NCI-H510A treated with DMSO at 0.1 percent for 48 hours (cell line): ENCODE measurements at regions not wholly inside any gene's neighbourhood (a gene's known extent, or its start where the extent isn't known, plus 50 kb on each side); places are given as distances from the start of the nearest gene placed in this dataset.
A peak's percentile ranks its signal among the peaks of the same experiment; 100 is the strongest.

Experiments used
- DNase-seq: peaks from one replicate; lab custom pipeline; 2025; lab: John Stamatoyannopoulos, UW

DNA sequence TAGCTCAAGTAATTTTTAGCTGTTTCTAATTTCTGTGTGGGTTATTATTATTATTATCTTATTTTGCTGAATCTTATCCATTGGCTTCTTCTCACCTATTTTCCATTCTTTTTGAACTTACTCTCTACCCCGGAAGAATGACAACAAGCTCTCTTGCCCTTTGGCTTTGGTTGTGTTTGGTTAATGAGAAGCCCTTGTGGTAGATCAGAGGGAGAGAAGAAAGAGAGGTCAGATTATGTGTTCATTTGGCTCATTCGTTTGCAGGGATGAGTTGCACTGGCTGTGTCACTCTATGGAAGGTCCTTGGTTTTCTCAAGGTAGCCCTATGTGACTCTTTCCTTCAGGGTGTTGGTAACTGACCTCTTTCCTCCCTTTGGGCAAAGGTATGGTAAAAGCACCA lies 391.9 kb downstream of the LMO4 start:
- no peak for DNase-seq

DNA sequence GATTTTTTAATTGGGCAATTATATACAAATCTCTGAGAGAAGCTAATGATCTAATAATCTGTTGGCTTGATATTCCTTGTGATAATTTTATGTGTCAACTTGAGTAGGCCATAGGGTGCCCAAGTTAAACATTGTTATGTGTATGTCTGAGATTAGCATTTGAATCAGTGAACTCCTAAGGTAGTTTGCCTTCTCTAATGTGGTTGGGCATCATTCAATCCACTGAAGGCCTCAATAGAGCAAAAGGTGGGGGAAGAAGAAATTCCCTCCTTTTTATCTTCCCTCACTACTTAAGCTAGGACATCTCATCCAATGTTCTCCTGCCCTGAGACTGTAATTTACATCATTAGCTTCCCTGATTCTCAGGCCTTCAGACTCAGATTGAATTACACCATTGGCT lies 394.5 kb downstream of the LMO4 start:
- DNase-seq = no peak

DNA sequence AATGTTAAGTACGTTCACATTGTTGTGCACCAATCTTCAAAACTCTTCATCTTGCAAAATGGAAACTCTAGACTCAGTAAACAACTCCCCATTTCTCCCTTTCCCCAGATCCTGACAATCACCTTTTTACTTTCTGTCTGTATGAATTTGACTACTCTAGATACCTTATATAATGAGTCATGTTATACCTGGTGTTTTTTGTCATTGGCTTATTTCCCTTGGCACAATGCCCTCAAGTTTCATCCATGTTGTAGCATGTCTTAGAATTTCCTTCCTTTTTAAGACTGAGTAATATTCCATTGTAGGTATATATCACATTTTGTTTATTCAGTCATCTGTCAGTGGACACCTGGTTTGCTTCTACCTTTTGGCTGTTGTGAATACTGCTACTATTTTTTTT lies 399.5 kb downstream of the LMO4 start:
- no peak for DNase-seq

DNA sequence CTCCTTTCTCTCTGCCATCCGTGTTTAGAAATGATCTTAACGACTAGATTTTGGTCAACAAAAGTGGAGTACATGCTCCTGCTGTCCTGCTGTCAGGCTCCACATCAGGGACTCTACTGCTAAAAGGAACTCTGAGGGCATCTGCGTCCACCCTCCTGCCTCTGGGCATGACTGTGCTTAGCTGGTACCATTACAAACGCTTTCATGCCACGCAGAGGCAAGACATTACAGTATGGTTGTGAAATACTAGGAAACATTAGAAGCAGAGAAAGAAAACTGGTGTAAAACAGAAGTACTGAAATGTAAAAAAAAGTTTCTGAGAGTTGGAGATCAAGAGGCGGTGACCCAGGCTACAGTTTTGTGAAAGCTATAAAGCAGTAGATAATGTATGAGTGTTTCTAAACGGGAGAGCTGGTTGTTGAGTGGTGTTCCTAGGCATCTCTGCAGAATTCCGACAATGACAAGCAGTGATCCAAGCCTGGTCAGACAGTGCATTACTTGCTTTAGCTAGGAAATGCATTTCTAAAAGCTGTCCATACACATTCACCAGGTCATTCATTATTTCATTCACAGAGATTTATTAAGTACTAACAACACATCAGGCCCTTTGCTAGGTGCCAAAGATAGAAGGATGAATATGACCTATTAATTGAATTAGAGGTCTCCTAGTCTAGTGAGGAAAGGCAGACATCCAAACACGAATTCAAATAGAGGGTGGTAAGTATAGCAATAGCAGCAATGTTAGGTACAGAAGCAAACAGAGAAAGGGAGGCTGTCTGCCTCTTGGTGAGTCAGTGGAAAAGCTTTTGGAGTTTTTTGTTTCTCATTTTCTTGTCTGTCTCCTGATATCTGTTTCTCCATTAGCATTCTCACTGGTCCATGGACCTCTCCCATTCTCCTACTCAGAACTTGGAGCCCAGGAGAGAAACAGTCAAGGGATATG lies 401.9 kb downstream of the LMO4 start:
- no peak for DNase-seq

DNA sequence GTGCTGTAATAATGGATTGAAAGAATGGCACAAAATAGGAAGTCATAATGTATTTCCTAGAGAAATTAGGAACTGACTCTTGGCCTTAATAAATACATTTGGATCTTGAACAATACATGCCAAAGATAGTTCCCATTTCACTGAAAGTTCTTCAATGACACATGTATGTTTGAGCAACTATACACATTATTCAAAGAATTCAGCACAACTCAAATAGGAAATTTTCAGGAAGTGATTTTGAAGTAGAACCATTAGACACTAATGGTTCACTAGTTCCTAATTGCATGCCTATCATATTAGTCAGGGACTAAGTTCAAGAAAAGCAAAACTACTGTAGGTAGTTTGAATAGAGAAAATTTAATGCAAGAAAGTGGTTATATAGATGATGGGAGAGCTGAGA lies 404.7 kb downstream of the LMO4 start:
- no peak for DNase-seq

DNA sequence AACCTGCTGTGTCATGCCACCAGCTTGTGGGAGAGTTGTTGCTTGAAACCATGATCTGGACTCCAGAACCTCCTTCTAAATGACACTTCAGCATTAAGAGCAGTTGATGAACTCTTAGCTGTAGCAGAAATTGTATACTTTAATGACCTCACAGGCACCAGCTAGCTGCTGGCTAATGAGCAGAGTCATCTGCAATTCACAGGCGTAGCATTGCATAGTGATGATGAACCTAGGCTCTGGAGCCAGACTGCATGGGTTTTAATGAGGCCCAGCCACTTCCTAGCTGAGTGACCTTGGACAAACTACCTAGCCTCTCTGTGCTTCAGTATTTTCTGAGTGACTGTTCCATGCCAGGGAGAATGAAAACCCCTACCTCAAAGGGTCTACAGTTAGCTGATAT lies 407.1 kb downstream of the LMO4 start:
- DNase-seq = peak; percentile 85

DNA sequence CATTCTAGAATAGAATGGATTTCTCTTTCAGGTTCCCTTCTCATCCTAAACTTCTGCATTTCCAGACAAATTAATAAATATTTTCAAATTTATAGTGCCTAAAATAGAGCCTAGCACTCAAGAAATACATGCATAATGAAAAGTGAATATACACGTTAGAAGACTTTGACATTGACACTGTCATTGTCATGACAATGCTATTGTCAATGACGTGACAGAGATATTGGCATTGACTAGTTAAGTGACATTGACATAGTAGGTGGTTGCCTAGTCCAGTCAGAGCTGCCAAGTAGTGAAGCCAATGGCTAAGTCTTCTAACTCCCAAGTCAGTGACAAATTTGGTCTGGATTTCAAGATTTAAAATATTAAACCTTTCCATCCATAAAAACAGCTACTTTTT lies 410.5 kb downstream of the LMO4 start:
- DNase-seq = no peak

DNA sequence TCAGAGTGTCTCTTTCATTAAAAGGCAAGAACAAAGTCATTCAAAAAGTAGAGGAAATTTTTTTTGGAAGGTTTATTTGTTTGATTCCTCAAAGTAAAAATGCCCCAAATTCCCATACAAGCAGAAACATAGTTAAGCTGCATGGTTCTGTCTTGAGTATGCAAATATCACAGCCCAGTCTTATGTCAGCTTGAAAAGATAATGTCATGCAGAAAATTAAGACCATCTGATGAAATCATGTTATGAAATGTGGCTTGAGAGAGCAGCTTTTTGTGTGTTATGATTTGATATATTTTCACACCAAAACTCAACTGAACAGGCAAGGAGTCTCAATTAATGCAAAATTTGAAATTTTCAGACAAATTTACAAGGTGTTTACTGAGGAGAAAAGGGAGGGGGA lies 411.0 kb downstream of the LMO4 start:
- no peak for DNase-seq

DNA sequence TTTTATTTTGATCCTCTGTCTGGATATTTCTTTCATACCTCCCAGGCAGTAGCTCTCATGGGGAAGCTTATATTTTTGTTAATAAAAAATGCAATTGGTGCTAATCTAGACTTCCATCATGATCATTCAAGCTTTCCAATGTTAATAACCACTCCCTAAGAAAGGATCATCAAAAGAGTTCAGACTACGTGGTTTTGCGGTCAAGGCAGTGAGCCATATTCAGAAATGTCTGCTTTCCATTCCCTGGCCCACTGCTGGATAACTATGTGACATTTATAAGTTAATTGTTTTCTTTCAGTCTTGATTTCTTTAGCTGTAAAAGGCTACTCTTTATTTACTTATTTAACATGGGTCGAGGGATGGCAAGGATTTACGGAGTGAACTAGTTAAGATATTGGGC lies 414.6 kb downstream of the LMO4 start:
- no peak for DNase-seq

DNA sequence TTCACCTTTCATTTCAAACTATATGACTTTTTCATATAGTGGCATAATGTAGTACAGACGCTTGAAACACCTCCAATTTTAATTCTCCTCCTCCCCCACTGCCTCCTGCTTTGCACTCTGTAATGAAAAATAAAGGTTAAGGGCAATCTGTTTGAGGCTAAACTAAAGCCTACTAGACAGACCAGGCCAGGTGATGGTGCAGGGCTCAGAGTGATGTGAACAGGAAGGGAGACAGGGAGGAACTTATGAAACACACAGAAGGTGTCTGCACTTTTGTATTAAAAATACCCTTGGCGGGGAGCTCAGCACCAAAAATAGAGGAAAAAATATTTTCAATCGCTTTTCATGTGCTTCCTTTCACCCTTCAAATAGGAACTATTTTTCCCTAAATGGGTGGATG lies 415.4 kb downstream of the LMO4 start:
- DNase-seq = no peak

DNA sequence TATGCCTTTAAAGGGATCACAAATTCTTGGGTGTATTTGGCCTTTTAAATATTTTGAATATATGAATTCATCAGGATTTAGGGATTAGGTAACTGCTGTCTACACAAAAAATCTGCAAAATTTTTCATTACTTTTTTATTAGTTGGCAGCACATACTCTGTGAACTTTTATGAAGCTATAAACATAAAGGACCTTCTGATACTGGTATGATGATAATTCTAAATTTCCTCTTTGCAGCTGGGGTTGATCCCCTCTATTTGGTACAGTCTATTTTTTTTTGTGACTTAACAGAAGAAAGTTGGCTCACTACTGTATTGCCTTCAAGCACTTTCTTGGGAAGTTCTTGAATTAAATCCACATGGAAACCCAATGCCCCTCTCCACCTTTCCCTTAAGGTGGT lies 416.1 kb downstream of the LMO4 start:
- DNase-seq = no peak

DNA sequence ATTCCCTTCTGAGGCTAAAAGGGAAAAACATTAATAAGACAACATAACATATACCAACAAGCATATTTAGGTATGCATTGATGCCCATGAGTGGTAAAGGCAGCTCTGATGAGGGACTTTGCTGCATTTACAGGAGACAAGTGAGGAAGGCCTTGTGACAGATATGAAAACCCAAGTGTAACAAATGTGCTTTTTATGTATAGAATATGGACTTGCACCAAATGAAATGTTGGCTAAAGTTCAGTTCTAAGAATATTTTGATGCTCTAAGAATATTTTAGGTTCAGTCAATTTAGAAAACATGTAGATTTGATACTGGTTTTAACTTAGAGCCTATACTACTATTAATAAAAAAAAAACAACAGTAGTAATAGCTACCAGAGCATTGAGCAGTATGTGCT lies 424.7 kb downstream of the LMO4 start:
- no peak for DNase-seq

DNA sequence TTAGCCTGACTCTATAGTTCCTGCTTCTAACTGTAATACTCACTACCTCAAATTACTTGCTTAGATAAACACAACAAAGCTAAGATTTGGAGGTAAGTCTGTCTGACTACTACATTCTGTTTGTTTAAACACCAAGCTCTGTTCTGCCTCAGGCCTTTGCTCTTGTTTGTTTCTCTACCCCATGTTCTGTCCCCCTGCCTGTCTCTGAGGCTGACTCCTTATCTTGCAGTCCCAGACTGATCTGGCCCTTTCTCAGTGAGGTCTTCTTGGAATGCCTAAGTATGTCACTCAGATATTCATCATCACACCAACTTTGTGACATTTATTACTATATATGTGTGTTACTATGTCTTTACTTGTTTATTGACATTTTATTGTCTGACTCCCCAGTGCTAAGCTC lies 425.5 kb downstream of the LMO4 start:
- no peak for DNase-seq

DNA sequence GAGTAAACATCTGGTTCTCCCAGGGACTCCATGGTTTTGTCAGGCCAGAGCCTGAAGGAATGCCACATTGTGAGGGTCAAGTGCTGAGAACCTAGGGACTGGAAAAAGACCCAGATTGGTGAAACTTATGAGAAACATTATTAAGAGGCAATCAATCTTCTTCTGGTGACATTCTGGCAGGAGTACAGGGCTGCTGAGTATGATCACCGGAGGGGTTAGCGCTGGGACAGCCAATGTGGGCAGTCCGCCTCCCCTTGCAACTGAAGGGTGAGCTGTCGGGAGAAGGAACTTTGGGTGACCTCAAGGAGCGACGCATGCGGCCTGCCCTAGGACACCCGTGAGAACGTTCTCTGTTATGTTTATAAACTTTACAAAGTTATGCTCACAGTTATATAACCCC lies 429.0 kb downstream of the LMO4 start:
- no peak for DNase-seq

DNA sequence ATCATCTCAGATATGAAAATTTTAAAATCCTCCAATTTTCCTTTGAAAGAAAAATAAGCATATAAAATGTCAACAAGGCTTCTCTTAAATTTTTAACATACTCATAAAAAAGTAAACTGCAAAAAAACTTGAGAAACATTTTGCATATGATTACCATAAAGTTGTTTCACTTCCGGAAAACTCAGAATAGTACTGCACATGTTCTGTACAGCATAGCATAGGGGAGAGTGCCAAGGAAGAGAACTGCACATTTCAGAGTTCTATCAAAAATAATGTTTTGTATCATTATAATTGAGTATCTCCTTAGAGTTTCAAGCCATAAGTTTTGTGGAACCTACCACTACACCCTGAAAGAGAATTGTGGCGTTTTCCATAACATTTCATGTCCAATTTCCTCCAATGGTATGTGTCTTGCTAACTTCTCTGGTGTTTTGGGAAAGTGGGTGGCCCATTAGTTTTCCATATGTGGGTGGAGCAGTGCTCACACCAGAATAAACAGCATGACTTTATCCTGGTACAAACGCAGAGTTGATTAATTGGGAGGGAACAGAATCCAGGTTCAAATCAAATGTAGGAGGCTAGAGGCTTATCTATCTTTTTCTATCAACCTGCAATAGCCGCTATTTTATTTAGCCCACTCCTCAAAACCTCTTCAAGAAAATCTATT lies 430.9 kb downstream of the LMO4 start:
- no peak for DNase-seq

DNA sequence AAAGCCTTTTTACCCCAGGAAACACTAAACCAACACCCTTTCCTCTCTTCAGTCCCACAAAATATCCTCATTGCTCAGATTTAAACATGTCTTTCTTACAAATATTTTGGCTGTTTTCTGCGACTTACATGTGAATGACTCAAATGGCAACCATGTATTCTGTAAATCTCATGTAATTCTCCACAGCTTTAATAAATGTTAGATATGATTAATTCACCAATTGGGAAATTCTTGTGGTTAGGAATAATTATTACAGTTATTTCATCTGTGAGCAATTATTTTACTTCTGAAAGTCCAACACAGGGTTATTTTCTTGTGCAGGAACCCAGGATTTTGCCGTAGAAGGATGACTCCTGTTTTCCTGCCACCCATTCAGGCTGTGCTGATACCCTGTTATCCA lies 431.5 kb downstream of the LMO4 start:
- DNase-seq = no peak

DNA sequence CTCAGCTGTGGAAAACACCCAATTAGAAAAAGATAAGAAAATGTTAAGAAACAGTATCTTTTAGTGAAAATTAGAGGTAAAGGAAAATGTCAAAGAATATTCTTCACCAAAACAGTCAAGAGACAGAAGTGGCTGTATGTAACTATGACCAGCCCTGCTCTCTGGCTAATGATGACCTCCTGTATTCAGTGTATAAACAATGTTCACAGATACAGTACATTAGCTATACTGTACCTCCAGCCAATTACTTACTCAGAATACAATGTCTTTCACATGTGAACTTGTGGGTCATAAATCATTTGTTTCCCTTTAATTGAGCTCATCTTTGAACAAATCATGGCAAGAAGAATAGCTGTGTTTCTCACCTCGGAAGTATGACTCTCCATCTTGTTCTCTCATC lies 432.0 kb downstream of the LMO4 start:
- no peak for DNase-seq

DNA sequence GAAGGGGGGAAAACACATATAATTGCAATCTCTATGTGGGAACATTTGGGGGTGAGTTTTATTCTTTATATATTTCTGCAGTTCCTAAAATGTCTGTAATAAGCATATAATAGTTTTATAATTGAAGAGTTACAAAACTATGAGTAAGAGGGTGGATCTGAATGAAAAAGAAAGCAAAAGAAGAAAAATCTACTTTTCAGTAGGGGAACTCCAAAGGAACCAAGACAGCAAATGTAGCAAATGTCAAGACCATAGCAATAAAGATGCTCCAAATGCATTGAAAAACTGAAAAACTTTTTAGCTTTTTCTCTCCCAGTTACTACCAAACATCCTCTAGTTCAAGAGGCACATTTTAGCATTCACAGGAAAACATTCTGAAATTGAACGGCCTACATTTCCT lies 434.8 kb downstream of the LMO4 start:
- DNase-seq = no peak

DNA sequence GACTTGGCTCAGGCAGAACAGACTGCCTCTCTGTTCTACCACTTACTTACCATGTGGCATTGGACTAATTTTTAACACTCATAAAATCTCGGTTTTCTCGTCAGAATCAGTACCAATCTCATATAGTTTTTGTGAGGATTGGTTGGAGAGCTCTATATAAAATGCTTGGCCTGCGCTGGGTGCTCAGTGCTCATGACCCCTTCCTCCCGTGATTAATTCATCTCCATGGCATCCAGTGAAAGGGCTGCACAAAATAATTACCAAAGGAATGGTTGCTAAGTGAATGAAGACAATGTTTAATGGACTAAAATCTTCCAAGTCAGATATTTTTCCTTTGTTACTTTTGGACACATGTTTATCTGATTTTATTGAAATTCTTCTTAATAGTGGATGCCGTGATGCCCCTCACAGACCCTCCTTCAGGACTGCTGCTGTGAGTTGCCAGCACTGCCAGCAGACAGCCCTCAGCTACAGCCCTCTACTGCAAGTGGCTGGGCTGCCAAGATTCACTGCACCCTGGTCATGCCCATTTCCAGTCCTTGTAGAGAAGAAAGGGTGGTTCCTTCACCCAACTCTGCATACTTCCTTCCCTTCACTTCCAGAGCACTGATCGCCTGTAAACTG lies 436.5 kb downstream of the LMO4 start:
- no peak for DNase-seq

DNA sequence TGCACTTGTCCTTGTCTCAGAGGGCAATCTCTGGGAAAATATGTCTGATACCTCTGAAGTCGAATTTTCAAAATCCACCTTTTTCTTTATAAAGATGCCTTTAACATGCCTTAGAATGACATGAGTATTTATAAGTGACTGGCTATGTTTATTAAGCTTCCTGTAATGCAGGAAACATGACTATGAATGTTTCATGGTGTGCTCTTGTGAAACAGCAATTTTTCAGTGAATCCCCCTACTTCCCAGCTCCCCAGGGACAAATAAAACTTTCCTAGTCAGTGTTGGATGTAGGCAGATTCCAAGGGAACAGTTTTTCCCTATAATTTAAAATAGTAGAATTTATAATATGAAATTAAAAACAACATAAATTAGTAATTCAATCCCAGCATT lies 437.0 kb downstream of the LMO4 start:
- no peak for DNase-seq

DNA sequence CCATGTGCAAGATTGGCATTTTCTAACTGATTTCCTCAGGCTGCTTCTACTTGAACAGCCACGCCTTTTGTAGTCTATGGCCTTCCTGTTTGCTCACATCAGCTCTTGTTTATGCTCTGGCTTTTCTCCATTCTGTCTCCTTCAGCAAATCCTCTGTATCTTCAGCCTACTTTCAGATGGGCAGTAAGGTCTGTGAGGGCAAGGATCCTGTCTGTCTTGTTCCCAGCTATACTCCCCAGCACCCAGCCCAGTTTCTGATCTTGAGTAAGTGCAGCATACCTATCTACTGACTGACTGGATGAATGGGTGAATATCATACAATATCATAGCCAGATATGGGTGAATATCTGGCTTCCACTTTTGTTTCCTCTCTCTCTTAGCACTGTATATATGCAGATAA lies 438.1 kb downstream of the LMO4 start:
- DNase-seq = no peak

DNA sequence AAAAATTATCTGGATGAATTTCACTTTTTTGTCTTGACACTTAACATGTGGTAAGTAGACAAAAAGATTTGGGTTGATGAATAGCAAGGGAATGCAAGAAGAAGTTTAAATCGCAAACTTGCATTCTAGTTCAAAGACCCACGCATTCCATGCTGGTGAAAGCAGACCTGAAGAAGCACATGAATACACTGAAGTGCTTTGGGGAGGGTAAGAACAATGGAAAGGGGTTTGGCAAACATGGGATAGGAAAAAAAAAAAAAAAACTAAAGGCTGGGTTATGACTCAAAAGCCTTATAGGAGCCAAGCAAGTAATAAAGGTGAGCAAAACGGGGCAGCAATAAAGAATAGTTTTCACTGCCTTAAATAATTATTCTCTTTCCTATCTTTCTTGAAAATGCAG lies 450.2 kb downstream of the LMO4 start:
- no peak for DNase-seq

DNA sequence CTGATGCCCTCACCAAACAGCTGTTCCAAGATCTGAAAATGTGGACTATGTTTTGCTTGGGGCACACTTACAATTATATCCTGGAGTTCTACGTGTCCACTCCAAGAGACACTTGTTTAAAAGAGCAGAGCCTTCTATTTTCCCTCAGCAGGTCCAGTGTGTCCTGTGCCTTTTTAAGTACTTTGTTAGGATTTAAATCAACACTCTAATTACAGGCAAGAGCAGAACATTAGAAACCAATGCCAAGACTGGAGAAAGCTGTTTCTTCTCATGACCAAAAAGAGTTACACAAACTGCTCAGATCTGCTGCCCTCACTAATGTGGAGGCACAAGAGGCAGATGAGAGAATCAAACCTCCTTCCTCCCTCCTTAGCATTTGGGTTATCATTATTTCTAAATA lies 452.9 kb downstream of the LMO4 start:
- no peak for DNase-seq
